LNCAP (cell line): ENCODE measurements at regions not wholly inside any gene's neighbourhood (a gene's known extent, or its start where the extent isn't known, plus 50 kb on each side); places are given as distances from the start of the nearest gene placed in this dataset.
A peak's percentile ranks its signal among the peaks of the same experiment; 100 is the strongest.

Experiments
- CTCF ChIP-seq: fragments of 450-650 bp; IDR thresholded peaks from 2 replicates; pipeline ENCODE4 v1.5.1; 2017; ENCODE audit warnings: mild to moderate bottlenecking

- TF ChIP-seq CTCF = no peak
Measured at GRCh38 chr17:12389421-12389820, 276.3 kb upstream of the MYOCD start.

GRCh38 chr17:12390631-12391030, 275.1 kb upstream of the MYOCD start:
- TF ChIP-seq CTCF = no peak

- TF ChIP-seq CTCF = no peak
Measured at GRCh38 chr17:12391468-12391867, 274.2 kb upstream of the MYOCD start.

GRCh38 chr17:12395733-12396354, 269.8 kb upstream of the MYOCD start:
- TF ChIP-seq CTCF = peak; percentile 82

- TF ChIP-seq CTCF = no peak
Measured at GRCh38 chr17:12398441-12399051, 267.1 kb upstream of the MYOCD start.

GRCh38 chr17:12402963-12403622, 262.6 kb upstream of the MYOCD start:
- TF ChIP-seq CTCF = no peak

- no peak for TF ChIP-seq CTCF
Measured at GRCh38 chr17:12403881-12404398, 261.8 kb upstream of the MYOCD start.
